Liver (tissue), 8 donors: ENCODE measurements at regions not wholly inside any gene's neighbourhood (a gene's known extent, or its start where the extent isn't known, plus 50 kb on each side); places are given as distances from the start of the nearest gene placed in this dataset.

Experiments used
- DNase-seq: peaks from one replicate; pipeline ENCODE4 v3.0.0-alpha.2; 2017; ENCODE audit warnings: low spot score
- H3K27ac ChIP-seq, 2 donors: one replicate each; pipeline ENCODE4 v1.7.0; 2013; ENCODE audit warnings: inconsistent platforms in 2 of 2, low read length in 2 of 2, control low read depth in 1 of 2, low read depth in 1 of 2, mild to moderate bottlenecking in 1 of 2
- H3K27me3 ChIP-seq, 4 donors: one replicate each; pipeline versions ENCODE4 v1.6.1 to v1.7.0; 2013; ENCODE audit warnings: low read length in 3 of 4, inconsistent platforms in 1 of 4, mild to moderate bottlenecking in 1 of 4, moderate library complexity in 1 of 4; ENCODE audit not compliant: control insufficient read depth in 4 of 4, insufficient read depth in 4 of 4
- H3K36me3 ChIP-seq, 4 donors: one replicate each; pipeline versions ENCODE4 v1.6.1 to v1.7.0; 2013; ENCODE audit warnings: low read length in 3 of 4, mild to moderate bottlenecking in 3 of 4, low read depth in 1 of 4, moderate library complexity in 1 of 4; ENCODE audit not compliant: control insufficient read depth in 4 of 4, insufficient read depth in 3 of 4
- H3K4me1 ChIP-seq, 4 donors: one replicate each; pipeline versions ENCODE4 v1.6.1 to v1.7.0; 2013; ENCODE audit warnings: low read length in 3 of 4, mild to moderate bottlenecking in 3 of 4, moderate library complexity in 1 of 4; ENCODE audit not compliant: control insufficient read depth in 4 of 4, insufficient read depth in 4 of 4
- H3K4me3 ChIP-seq, 3 donors: one replicate each; pipeline versions ENCODE4 v1.6.1 to v1.7.0; 2013; ENCODE audit warnings: low read length in 3 of 3, control low read depth in 1 of 3, low read depth in 1 of 3, mild to moderate bottlenecking in 1 of 3
- H3K9ac ChIP-seq, 2 donors: one replicate each; pipeline ENCODE4 v1.7.0; 2013; ENCODE audit warnings: low read length in 2 of 2, mild to moderate bottlenecking in 2 of 2, moderate library complexity in 2 of 2, control low read depth in 1 of 2, low read depth in 1 of 2
- H3K9me3 ChIP-seq, 4 donors: one replicate each; pipeline versions ENCODE4 v1.6.1 to v1.7.0; 2013; ENCODE audit warnings: low read length in 3 of 4; ENCODE audit not compliant: control insufficient read depth in 4 of 4
- ATF3 ChIP-seq: IDR thresholded peaks from 2 replicates; pipeline ENCODE4 v1.6.1; 2016; ENCODE audit warnings: antibody characterized with exemption
- CTCF ChIP-seq: fragments of 150-350 bp; IDR thresholded peaks from 2 replicates; pipeline ENCODE4 v1.5.1; 2017; ENCODE audit warnings: improper control_type of control experiment, low read depth, low read length; ENCODE audit not compliant: missing input control
- EGR1 ChIP-seq, 2 donors: IDR thresholded peaks; 2 replicates each; pipeline ENCODE4 v1.6.1; 2016 to 2018; ENCODE audit warnings: antibody characterized with exemption in 2 of 2, low read depth in 2 of 2
- FOXA1 ChIP-seq: IDR thresholded peaks from 2 replicates; pipeline ENCODE4 v1.6.1; 2016; ENCODE audit warnings: antibody characterized with exemption
- FOXA2 ChIP-seq: IDR thresholded peaks from 2 replicates; pipeline ENCODE4 v1.6.1; 2016; ENCODE audit warnings: antibody characterized with exemption
- GABPA ChIP-seq, 2 donors: IDR thresholded peaks in 1 of 2; conservative IDR thresholded peaks in 1 of 2; 2 replicates each; pipeline ENCODE4 v1.6.1; 2016; ENCODE audit warnings: antibody characterized with exemption in 2 of 2, mild to moderate bottlenecking in 1 of 2, moderate library complexity in 1 of 2
- HNF4G ChIP-seq: IDR thresholded peaks from 2 replicates; pipeline ENCODE4 v1.6.1; 2016; ENCODE audit warnings: antibody characterized with exemption
- JUND ChIP-seq, 2 donors: IDR thresholded peaks; 2 replicates each; pipeline ENCODE4 v1.6.1; 2016; ENCODE audit warnings: antibody characterized with exemption in 2 of 2
- NR2F2 ChIP-seq: IDR thresholded peaks from 2 replicates; pipeline ENCODE4 v1.6.1; 2016; ENCODE audit warnings: antibody characterized with exemption
- RAD21 ChIP-seq, 2 donors: IDR thresholded peaks; 2 replicates each; pipeline ENCODE4 v1.6.1; 2016; ENCODE audit warnings: antibody characterized with exemption in 2 of 2, mild to moderate bottlenecking in 2 of 2
- REST ChIP-seq: IDR thresholded peaks from 2 replicates; pipeline ENCODE4 v1.6.1; 2016; ENCODE audit warnings: antibody characterized with exemption, mild to moderate bottlenecking
- RXRA ChIP-seq, 2 donors: IDR thresholded peaks; 2 replicates each; pipeline ENCODE4 v1.6.1; 2017 to 2018; ENCODE audit warnings: antibody characterized with exemption in 2 of 2, mild to moderate bottlenecking in 1 of 2
- TAF1 ChIP-seq: conservative IDR thresholded peaks from 2 replicates; pipeline ENCODE4 v1.6.1; 2016; ENCODE audit warnings: antibody characterized with exemption, mild to moderate bottlenecking
- YY1 ChIP-seq: IDR thresholded peaks from 2 replicates; pipeline ENCODE4 v1.6.1; 2016; ENCODE audit warnings: antibody characterized with exemption, mild to moderate bottlenecking
- WGBS: extraction: QIAGEN DNeasy Blood & Tissue Kit; methylation state at CpG from one replicate; pipeline ENCODE4 v1.1.7; 2013; 5-methylcytosine and 5-hydroxymethylcytosine counted together
- donor health status: healthy.
- donor health status: healthy.
- donor health status: healthy.
- donor health status: healthy.
- donor health status: healthy.

GRCh38 chr1:221439747-221440501 lies 302.0 kb downstream of the DUSP10 start:
- no peaks in the 10 kb centered on the region for H3K36me3 ChIP-seq
- H3K4me3 ChIP-seq, result no peak overlapping the region
- no peaks in the 10 kb centered on the region for H3K4me1 ChIP-seq
- TF ChIP-seq JUND (IDR thresholded peaks at IDR 0.05) (peak in 1 of 2 donors; percentile 31), RXRA (IDR thresholded peaks at IDR 0.05) (no peak), GABPA (IDR thresholded peaks at IDR 0.05 in 1 of 2, conservative IDR thresholded peaks at IDR 0.05 in 1 of 2) (no peak), EGR1 (IDR thresholded peaks at IDR 0.05; ENCODE audit: low read depth in 2 of 2) (no peak)
- peak overlapping the region; percentile 21 to 38 for H3K27ac ChIP-seq
- no peak overlapping the region for H3K9ac ChIP-seq
- WGBS, result 64% methylated on average over 4 of the region's 4 CpGs
- no peaks in the 10 kb centered on the region for H3K9me3 ChIP-seq
- no peak for DNase-seq
- no peaks in the 10 kb centered on the region for H3K27me3 ChIP-seq

GRCh38 chr1:221440658-221441057 lies 301.2 kb downstream of the DUSP10 start:
- 66% methylated on average over 5 of the region's 5 CpGs for WGBS
- H3K4me3 ChIP-seq, result no peak overlapping the region
- peak overlapping the region; percentile 21 to 38 for H3K27ac ChIP-seq
- TF ChIP-seq FOXA2, result no peak
- peak; percentile 65 for TF ChIP-seq NR2F2
- DNase-seq, result no peak
- H3K9ac ChIP-seq, result no peak overlapping the region
- H3K27me3 ChIP-seq, result no peaks in the 10 kb centered on the region
- no peaks in the 10 kb centered on the region for H3K36me3 ChIP-seq
- H3K4me1 ChIP-seq, result no peaks in the 10 kb centered on the region
- no peaks in the 10 kb centered on the region for H3K9me3 ChIP-seq

- Histone ChIP-seq H3K4me3 (no peak overlapping the region), H3K4me1 (no peaks in the 10 kb centered on the region), H3K9me3 (no peaks in the 10 kb centered on the region), H3K27ac (no peak overlapping the region), H3K36me3 (no peaks in the 10 kb centered on the region), H3K9ac (no peak overlapping the region), H3K27me3 (no peaks in the 10 kb centered on the region)
- 91% methylated on average over 3 of the region's 3 CpGs for WGBS
- DNase-seq, result no peak
- no peak for TF ChIP-seq CTCF
- TF ChIP-seq RXRA (IDR thresholded peaks at IDR 0.05), result no peak
- no peak for TF ChIP-seq FOXA2
- no peak for TF ChIP-seq FOXA1
- no peak for TF ChIP-seq REST
- TF ChIP-seq TAF1, result no peak
- TF ChIP-seq HNF4G, result no peak
- no peak for TF ChIP-seq RAD21 (IDR thresholded peaks at IDR 0.05)
- no peak for TF ChIP-seq YY1
- TF ChIP-seq ATF3, result no peak
- TF ChIP-seq GABPA (IDR thresholded peaks at IDR 0.05 in 1 of 2, conservative IDR thresholded peaks at IDR 0.05 in 1 of 2), result no peak
Measured at GRCh38 chr1:221442056-221442455, 299.8 kb downstream of the DUSP10 start.
